Sigmoid colon (tissue), 4 donors: ENCODE measurements at regions not wholly inside any gene's neighbourhood (a gene's known extent, or its start where the extent isn't known, plus 50 kb on each side); places are given as distances from the start of the nearest gene placed in this dataset.

ENCODE experiments used
- CTCF ChIP-seq, 4 experiments: fragments of 450-650 bp in 3 of 4; fragments of 200-600 bp in 1 of 4; IDR thresholded peaks; one replicate each; pipeline ENCODE4 v1.5.1; 2016 to 2019; ENCODE audit warnings: antibody characterized with exemption in 4 of 4, mild to moderate bottlenecking in 3 of 4, moderate library complexity in 2 of 4
- EP300 ChIP-seq, 4 donors: sonication (generic); formaldehyde crosslinking; IDR thresholded peaks; one replicate each; pipeline ENCODE4 v1.6.1; 2017; ENCODE audit warnings: antibody characterized with exemption in 4 of 4

GRCh38 chr5:173413471-173413982, 85.3 kb upstream of the STC2 start:
- no peak for TF ChIP-seq CTCF (IDR thresholded peaks at IDR 0.05)
- no peak for TF ChIP-seq EP300 (IDR thresholded peaks at IDR 0.05)
